Heart left ventricle (tissue), 13 donors: ENCODE measurements at regions not wholly inside any gene's neighbourhood (a gene's known extent, or its start where the extent isn't known, plus 50 kb on each side); places are given as distances from the start of the nearest gene placed in this dataset.

ENCODE experiments used
- CTCF ChIP-seq, 12 donors: fragments of 200-600 bp; sonication (generic) in 4 of 12; IDR thresholded peaks; one replicate each; pipeline versions ENCODE4 v1.5.0 to v1.8.0; 2018 to 2022; ENCODE audit warnings: antibody characterized with exemption in 12 of 12, mild to moderate bottlenecking in 5 of 12
- POLR2A ChIP-seq, 2 donors: fragments of 450-650 bp; IDR thresholded peaks; one replicate each; pipeline ENCODE4 v1.6.1; 2017; ENCODE audit warnings: antibody characterized with exemption in 2 of 2, mild to moderate bottlenecking in 2 of 2, moderate library complexity in 2 of 2
- donor health status: ischemic (EF 13 %, LVEDD 7.1; RV severe dilation, severe dysfunction).
- donor health status: DM: no; HTN: yes; CAD: no.
- donor health status: DM: no; HTN: no; CAD: no.
- donor health status: ischemic (EF 25% LVEDD 6.9; RV normal size, moderate dysfunction).
- donor health status: ischemic (EF 25% LVEDD 5.7; RV mildly dilated, moderate dysfunction).
- donor health status: ischemic (EF 35%, LVEDD 5.7; RV mildly dilated, moderate dysfunction).
- donor health status: nonischemic (EF 11% LVEDD 7.7; RV severe dilation, severe dysfunction).
- donor health status: DM: yes; HTN: yes; CAD: no.
- donor health status: PGD.
- donor health status: ischemic (EF 29% LVEDD 5.4; RV normal size, mild dysfunction).
- donor health status: nonischemic (EF 23%, LVEDD 6.1; RV moderate dilation, normal function).

- TF ChIP-seq CTCF (IDR thresholded peaks at IDR 0.05): no peak
- TF ChIP-seq POLR2A (IDR thresholded peaks at IDR 0.05): no peak
These were observed 319.1 kb upstream of the NT5E start for GRCh38 chr6:85130743-85131142.
